Right lobe of liver (tissue), 4 donors: ENCODE measurements at regions not wholly inside any gene's neighbourhood (a gene's known extent, or its start where the extent isn't known, plus 50 kb on each side); places are given as distances from the start of the nearest gene placed in this dataset.
"Not testable (repeated sequence)": the region's sequence is repeated elsewhere in the genome, so short reads cannot be mapped to it uniquely, and the experiment has no call there.

Source experiments
- CTCF ChIP-seq, 4 donors: fragments of 200-600 bp in 3 of 4; fragments of 450-650 bp in 1 of 4; IDR thresholded peaks; one replicate each; pipeline versions ENCODE4 v1.5.1 to v1.8.0; 2016 to 2022; ENCODE audit warnings: antibody characterized with exemption in 4 of 4, mild to moderate bottlenecking in 2 of 4
- POLR2A ChIP-seq: fragments of 450-650 bp; IDR thresholded peaks from one replicate; pipeline ENCODE4 v1.6.1; 2017; ENCODE audit warnings: antibody characterized with exemption, mild to moderate bottlenecking
- donor health status: DM: no; HTN: no; CAD: no.
- donor health status: DM: no; HTN: no; CAD: no.
- donor health status: DM: no; HTN: yes; CAD: no.

DNA sequence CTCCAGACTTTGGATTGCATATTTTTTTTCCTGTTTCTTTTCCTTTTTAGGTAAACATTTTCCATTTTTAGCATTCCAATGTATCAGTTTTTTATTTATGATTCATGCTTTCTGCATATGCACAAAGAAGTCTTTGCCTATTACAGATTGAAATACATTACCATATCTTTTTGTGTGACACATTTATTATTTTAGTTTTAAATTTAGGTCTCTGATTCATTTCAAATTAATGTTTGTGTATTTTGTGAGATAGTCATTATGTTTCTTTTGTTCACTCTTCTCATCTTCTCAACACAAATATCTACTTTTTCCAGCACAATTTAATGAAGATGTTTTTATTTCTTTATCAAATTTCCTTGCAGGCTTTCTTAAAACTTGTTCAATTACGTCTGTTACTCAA lies 838.0 kb upstream of the CDH18 start:
- not testable (repeated sequence) for TF ChIP-seq CTCF (IDR thresholded peaks at IDR 0.05); POLR2A
